ENCODE measurements at regions not wholly inside any gene's neighbourhood (a gene's known extent, or its start where the extent isn't known, plus 50 kb on each side); places are given as distances from the start of the nearest gene placed in this dataset.
A peak's percentile ranks its signal among the peaks of the same experiment; 100 is the strongest.

GRCh38 chr4:128516301-128516969 lies 228.8 kb upstream of the PGRMC2 start:
- ChIA-PET POLR2A (no interaction called here), CTCF (no interaction called here)
- Histone ChIP-seq H3K9me3 (no peaks in the 10 kb centered on the region), H3K27ac (ENCODE audit: low read length) (no peak overlapping the region), H3K4me3 (ENCODE audit: control insufficient read depth in 1 of 2, extremely low read depth in 1 of 2, low read length in 1 of 2) (no peak overlapping the region), H3K27me3 (replicated peaks in 1 of 2; ENCODE audit: control insufficient read depth in 2 of 2, extremely low read depth in 1 of 2, insufficient read depth in 2 of 2, low read length in 1 of 2) (no peaks in the 10 kb centered on the region), H3K4me1 (ENCODE audit: control insufficient read depth in 1 of 2, extremely low read depth in 1 of 2, insufficient read depth in 2 of 2, low read length in 2 of 2) (no peaks in the 10 kb centered on the region), H3K36me3 (ENCODE audit: control insufficient read depth in 2 of 2, extremely low read depth in 1 of 2, insufficient read depth in 1 of 2, low read length in 1 of 2) (no peaks in the 10 kb centered on the region)
- DNase-seq (no peak), ATAC-seq (replicated peaks in 1 of 4) (no peak)
- H3K9me3 Mint-ChIP-seq = no peaks in the 10 kb centered on the region
- no peak overlapping the region for H3K27ac Mint-ChIP-seq
- peaks cover 0 to 2% of the 10 kb centered on the region in 2 donors for H3K27me3 Mint-ChIP-seq
- 100% methylated on average over 3 of the region's 8 CpGs for WGBS (ENCODE audit: insufficient coverage)
- peaks cover 12 to 19% (median 14%) of the 10 kb centered on the region in 3 donors for H3K4me1 Mint-ChIP-seq
- H3K4me3 Mint-ChIP-seq = no peak overlapping the region
- H3K36me3 Mint-ChIP-seq = no peaks in the 10 kb centered on the region

- ChIA-PET POLR2A (interaction anchor here in 1 of 2 donors (0.6 kb wide), 1 partner anchor 222 kb away, joined by 5 read pairs; no protein-coding TSS in a partner anchor), CTCF (interaction anchor here in 1 of 2 donors (0.7 kb wide), 1 partner anchor 192 kb away, joined by 3 read pairs; no protein-coding TSS in a partner anchor)
- H3K27ac Mint-ChIP-seq = peak overlapping the region; percentile 80 to 83
- no peaks in the 10 kb centered on the region for H3K36me3 Mint-ChIP-seq
- no CpG with 5 or more reads among the region's 3 CpGs for WGBS (ENCODE audit: insufficient coverage)
- Histone ChIP-seq H3K4me1 (ENCODE audit: control insufficient read depth in 1 of 2, extremely low read depth in 1 of 2, insufficient read depth in 2 of 2, low read length in 2 of 2) (no peaks in the 10 kb centered on the region), H3K9me3 (no peaks in the 10 kb centered on the region), H3K27me3 (replicated peaks in 1 of 2; ENCODE audit: control insufficient read depth in 2 of 2, extremely low read depth in 1 of 2, insufficient read depth in 2 of 2, low read length in 1 of 2) (no peaks in the 10 kb centered on the region), H3K27ac (ENCODE audit: low read length) (no peak overlapping the region), H3K36me3 (ENCODE audit: control insufficient read depth in 2 of 2, extremely low read depth in 1 of 2, insufficient read depth in 1 of 2, low read length in 1 of 2) (no peaks in the 10 kb centered on the region), H3K4me3 (ENCODE audit: control insufficient read depth in 1 of 2, extremely low read depth in 1 of 2, low read length in 1 of 2) (no peak overlapping the region)
- H3K27me3 Mint-ChIP-seq = peaks cover 1 to 3% of the 10 kb centered on the region in 2 donors
- no peaks in the 10 kb centered on the region for H3K9me3 Mint-ChIP-seq
- DNase-seq (peak in 1 of 35 experiments; percentile 21), ATAC-seq (replicated peaks in 1 of 4) (peak in 2 of 4 experiments; percentile 54 to 72)
- H3K4me3 Mint-ChIP-seq = peak overlapping the region; percentile 54 to 62 (median 61)
- peaks cover 12 to 19% (median 14%) of the 10 kb centered on the region in 3 donors for H3K4me1 Mint-ChIP-seq
Observed at GRCh38 chr4:128513664-128514484, 226.3 kb upstream of the PGRMC2 start.

GRCh38 chr4:128512767-128513322 lies 225.2 kb upstream of the PGRMC2 start:
- Histone ChIP-seq H3K9me3 (no peaks in the 10 kb centered on the region), H3K27ac (ENCODE audit: low read length) (no peak overlapping the region), H3K4me1 (ENCODE audit: control insufficient read depth in 1 of 2, extremely low read depth in 1 of 2, insufficient read depth in 2 of 2, low read length in 2 of 2) (no peaks in the 10 kb centered on the region), H3K36me3 (ENCODE audit: control insufficient read depth in 2 of 2, extremely low read depth in 1 of 2, insufficient read depth in 1 of 2, low read length in 1 of 2) (no peaks in the 10 kb centered on the region), H3K27me3 (replicated peaks in 1 of 2; ENCODE audit: control insufficient read depth in 2 of 2, extremely low read depth in 1 of 2, insufficient read depth in 2 of 2, low read length in 1 of 2) (no peaks in the 10 kb centered on the region), H3K4me3 (ENCODE audit: control insufficient read depth in 1 of 2, extremely low read depth in 1 of 2, low read length in 1 of 2) (no peak overlapping the region)
- ChIA-PET POLR2A (no interaction called here), CTCF (no interaction called here)
- Mint-ChIP-seq H3K4me1 (peaks cover 12 to 19% (median 14%) of the 10 kb centered on the region in 3 donors), H3K9me3 (no peaks in the 10 kb centered on the region), H3K4me3 (no peak overlapping the region), H3K27ac (no peak overlapping the region), H3K36me3 (no peaks in the 10 kb centered on the region), H3K27me3 (peaks cover 1 to 3% of the 10 kb centered on the region in 2 donors)
- DNase-seq (no peak), ATAC-seq (replicated peaks in 1 of 4) (no peak)

- H3K4me3 ChIP-seq (ENCODE audit: control insufficient read depth in 1 of 2, extremely low read depth in 1 of 2, low read length in 1 of 2) = no peak overlapping the region
- no peak for ATAC-seq (replicated peaks in 1 of 4)
- H3K4me1 ChIP-seq (ENCODE audit: control insufficient read depth in 1 of 2, extremely low read depth in 1 of 2, insufficient read depth in 2 of 2, low read length in 2 of 2) = no peaks in the 10 kb centered on the region
- H3K27ac Mint-ChIP-seq = no peak overlapping the region
- H3K4me1 Mint-ChIP-seq = peaks cover 12 to 19% (median 14%) of the 10 kb centered on the region in 3 donors
- ChIA-PET CTCF (no interaction called here), POLR2A (no interaction called here)
- H3K36me3 ChIP-seq (ENCODE audit: control insufficient read depth in 2 of 2, extremely low read depth in 1 of 2, insufficient read depth in 1 of 2, low read length in 1 of 2) = no peaks in the 10 kb centered on the region
- H3K27me3 Mint-ChIP-seq = peaks cover 1 to 3% of the 10 kb centered on the region in 2 donors
- no peaks in the 10 kb centered on the region for H3K27me3 ChIP-seq (replicated peaks in 1 of 2; ENCODE audit: control insufficient read depth in 2 of 2, extremely low read depth in 1 of 2, insufficient read depth in 2 of 2, low read length in 1 of 2)
- no peaks in the 10 kb centered on the region for H3K9me3 Mint-ChIP-seq
- DNase-seq = no peak
- 100% methylated on average over 1 of the region's 5 CpGs for WGBS (ENCODE audit: insufficient coverage)
- no peak overlapping the region for H3K4me3 Mint-ChIP-seq
- no peaks in the 10 kb centered on the region for H3K36me3 Mint-ChIP-seq
- H3K9me3 ChIP-seq = no peaks in the 10 kb centered on the region
- H3K27ac ChIP-seq (ENCODE audit: low read length) = no peak overlapping the region
Observed at GRCh38 chr4:128512161-128512560, 224.5 kb upstream of the PGRMC2 start.

GRCh38 chr4:128510850-128511249 lies 223.2 kb upstream of the PGRMC2 start:
- POLR2A ChIA-PET = interaction anchor here in 1 of 2 donors (0.6 kb wide), 1 partner anchor 174 kb away, joined by 3 read pairs; no protein-coding TSS in a partner anchor
- no peak overlapping the region for H3K4me3 Mint-ChIP-seq
- H3K9me3 Mint-ChIP-seq = no peaks in the 10 kb centered on the region
- H3K27me3 Mint-ChIP-seq = peaks cover 1 to 3% of the 10 kb centered on the region in 2 donors
- H3K36me3 Mint-ChIP-seq = no peaks in the 10 kb centered on the region
- no peak for ATAC-seq (replicated peaks in 1 of 4)
- peaks cover 12 to 19% (median 14%) of the 10 kb centered on the region in 3 donors for H3K4me1 Mint-ChIP-seq
- Histone ChIP-seq H3K27ac (ENCODE audit: low read length) (no peak overlapping the region), H3K9me3 (no peaks in the 10 kb centered on the region), H3K27me3 (replicated peaks in 1 of 2; ENCODE audit: control insufficient read depth in 2 of 2, extremely low read depth in 1 of 2, insufficient read depth in 2 of 2, low read length in 1 of 2) (no peaks in the 10 kb centered on the region), H3K4me1 (ENCODE audit: control insufficient read depth in 1 of 2, extremely low read depth in 1 of 2, insufficient read depth in 2 of 2, low read length in 2 of 2) (no peaks in the 10 kb centered on the region), H3K4me3 (ENCODE audit: control insufficient read depth in 1 of 2, extremely low read depth in 1 of 2, low read length in 1 of 2) (no peak overlapping the region), H3K36me3 (ENCODE audit: control insufficient read depth in 2 of 2, extremely low read depth in 1 of 2, insufficient read depth in 1 of 2, low read length in 1 of 2) (no peaks in the 10 kb centered on the region)
- WGBS (ENCODE audit: insufficient coverage) = 0% methylated on average over 1 of the region's 2 CpGs
- CTCF ChIA-PET = no interaction called here
- H3K27ac Mint-ChIP-seq = no peak overlapping the region
- DNase-seq = no peak

GRCh38 chr4:128502818-128503527 lies 215.4 kb upstream of the PGRMC2 start:
- Mint-ChIP-seq H3K27ac (no peak overlapping the region), H3K9me3 (peaks cover 5 to 10% (median 9%) of the 10 kb centered on the region in 3 donors), H3K4me3 (no peak overlapping the region), H3K36me3 (peaks cover 7% of the 10 kb centered on the region), H3K4me1 (no peaks in the 10 kb centered on the region), H3K27me3 (peaks cover 0 to 3% of the 10 kb centered on the region in 2 donors)
- no peak for ATAC-seq (replicated peaks in 1 of 4)
- POLR2A ChIA-PET = no interaction called here
- Histone ChIP-seq H3K36me3 (ENCODE audit: control insufficient read depth in 2 of 2, extremely low read depth in 1 of 2, insufficient read depth in 1 of 2, low read length in 1 of 2) (no peaks in the 10 kb centered on the region), H3K4me1 (ENCODE audit: control insufficient read depth in 1 of 2, extremely low read depth in 1 of 2, insufficient read depth in 2 of 2, low read length in 2 of 2) (no peaks in the 10 kb centered on the region), H3K4me3 (ENCODE audit: control insufficient read depth in 1 of 2, extremely low read depth in 1 of 2, low read length in 1 of 2) (no peak overlapping the region), H3K27me3 (replicated peaks in 1 of 2; ENCODE audit: control insufficient read depth in 2 of 2, extremely low read depth in 1 of 2, insufficient read depth in 2 of 2, low read length in 1 of 2) (peaks cover 0 to 3% of the 10 kb centered on the region in 2 experiments), H3K9me3 (no peaks in the 10 kb centered on the region), H3K27ac (ENCODE audit: low read length) (no peak overlapping the region)
- CTCF ChIA-PET = no interaction called here
- no peak for DNase-seq
- WGBS (ENCODE audit: insufficient coverage) = no CpG with 5 or more reads among the region's 1 CpG

Data from T-cell (primary cell).